ENCODE measurements at regions not wholly inside any gene's neighbourhood (a gene's known extent, or its start where the extent isn't known, plus 50 kb on each side); places are given as distances from the start of the nearest gene placed in this dataset.

DNA sequence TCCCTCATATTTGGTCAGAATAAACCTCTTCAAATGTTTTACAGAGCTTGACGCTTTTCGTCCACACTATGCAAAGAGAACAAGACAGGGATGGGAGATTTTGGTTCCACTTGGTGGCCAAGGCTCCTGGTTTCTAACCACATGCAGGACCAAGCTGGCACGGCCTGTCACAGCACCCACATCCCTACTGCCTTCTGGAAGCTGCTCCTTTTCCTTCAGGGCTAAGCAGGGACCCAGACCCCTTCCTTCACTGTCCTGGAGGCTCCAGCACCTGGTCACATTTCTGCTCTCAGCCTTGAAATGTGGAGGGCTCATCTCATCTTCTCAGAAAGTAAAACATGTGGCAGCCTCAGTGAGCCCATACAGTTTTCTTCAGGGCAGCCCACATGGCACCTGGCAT is 50.4 kb upstream of the ARHGEF7 start:
- WGBS, 2 donors (ENCODE audit: extremely low coverage in 2 of 2, insufficient read length in 2 of 2, insufficient replicate concordance in 1 of 2), result no CpG with 5 or more reads among the region's 3 CpGs
- Histone ChIP-seq H3K9me3 (replicated peaks in 1 of 2; ENCODE audit: control insufficient read depth in 2 of 2, insufficient read depth in 1 of 2, low read depth in 1 of 2, low read length in 2 of 2) (no peaks in the 10 kb centered on the region), H3K9ac (ENCODE audit: low read depth, low read length, poor library complexity) (no peak overlapping the region), H3K27me3 (ENCODE audit: control insufficient read depth in 3 of 3, insufficient read depth in 3 of 3, low read depth in 1 of 3, low read length in 3 of 3) (peaks cover 0 to 53% (median 10%) of the 10 kb centered on the region in 3 experiments), H2BK15ac (ENCODE audit: low read length) (no peak overlapping the region), H2AFZ (ENCODE audit: low read length) (no peak overlapping the region), H3K18ac (ENCODE audit: low read length) (no peak overlapping the region), H2BK120ac (ENCODE audit: low read depth, low read length) (no peak overlapping the region), H3K4me3 (ENCODE audit: low read length in 2 of 2) (no peak overlapping the region), H3K4me1 (ENCODE audit: control insufficient read depth in 2 of 2, insufficient read depth in 1 of 2, low read depth in 1 of 2, low read length in 2 of 2) (peaks cover 0 to 3% of the 10 kb centered on the region in 2 donors), H3K27ac (replicated peaks; ENCODE audit: low read length) (no peak overlapping the region), H4K8ac (ENCODE audit: low read depth, low read length) (no peak overlapping the region), H3K23ac (ENCODE audit: low read depth, low read length, poor library complexity) (no peak overlapping the region), H2BK5ac (ENCODE audit: low read length) (no peak overlapping the region), H3K4ac (ENCODE audit: low read length) (no peak overlapping the region), H3K79me1 (ENCODE audit: low read depth, low read length) (no peaks in the 10 kb centered on the region), H3K14ac (ENCODE audit: low read length) (no peak overlapping the region), H3K36me3 (replicated peaks in 1 of 2; ENCODE audit: control insufficient read depth in 2 of 2, insufficient read depth in 2 of 2, low read length in 2 of 2) (no peaks in the 10 kb centered on the region), H2AK5ac (ENCODE audit: low read depth, low read length) (no peak overlapping the region), H3K4me2 (ENCODE audit: insufficient read depth, low read length, poor library complexity, severe bottlenecking) (no peak overlapping the region), H4K91ac (ENCODE audit: low read depth, low read length, poor library complexity) (no peak overlapping the region), H2BK12ac (ENCODE audit: low read length) (no peak overlapping the region)
- no peak for DNase-seq (ENCODE audit: low spot score)

DNA sequence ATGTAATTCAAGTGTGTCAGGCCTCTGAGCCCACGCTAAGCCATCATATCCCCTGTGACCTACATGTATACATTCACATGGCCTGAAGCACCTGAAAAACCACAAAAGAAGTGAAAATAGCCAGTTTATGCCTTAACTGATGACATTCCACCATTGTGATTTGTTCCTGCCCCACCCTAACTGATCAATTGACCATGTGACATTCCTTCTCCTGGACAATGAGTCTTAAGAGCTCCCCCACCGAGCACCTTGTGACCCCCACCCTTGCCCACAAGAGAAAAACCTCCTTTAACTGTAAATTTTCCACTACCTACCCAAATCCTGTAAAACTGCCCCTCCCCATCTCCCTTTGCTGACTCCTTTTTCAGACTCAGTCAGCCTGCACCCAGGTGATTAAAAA is 52.1 kb upstream of the ARHGEF7 start:
- Histone ChIP-seq H3K27me3 (ENCODE audit: control insufficient read depth in 3 of 3, insufficient read depth in 3 of 3, low read depth in 1 of 3, low read length in 3 of 3) (peaks cover 0 to 48% (median 10%) of the 10 kb centered on the region in 3 experiments), H3K4ac (ENCODE audit: low read length) (no peak overlapping the region), H2BK5ac (ENCODE audit: low read length) (no peak overlapping the region), H2BK15ac (ENCODE audit: low read length) (no peak overlapping the region), H3K36me3 (replicated peaks in 1 of 2; ENCODE audit: control insufficient read depth in 2 of 2, insufficient read depth in 2 of 2, low read length in 2 of 2) (no peaks in the 10 kb centered on the region), H2BK120ac (ENCODE audit: low read depth, low read length) (no peak overlapping the region), H3K18ac (ENCODE audit: low read length) (no peak overlapping the region), H2AFZ (ENCODE audit: low read length) (no peak overlapping the region), H2BK12ac (ENCODE audit: low read length) (no peak overlapping the region), H3K4me1 (ENCODE audit: control insufficient read depth in 2 of 2, insufficient read depth in 1 of 2, low read depth in 1 of 2, low read length in 2 of 2) (peaks cover 2 to 3% of the 10 kb centered on the region in 2 donors), H3K27ac (replicated peaks; ENCODE audit: low read length) (no peak overlapping the region), H3K9me3 (replicated peaks in 1 of 2; ENCODE audit: control insufficient read depth in 2 of 2, insufficient read depth in 1 of 2, low read depth in 1 of 2, low read length in 2 of 2) (peaks cover 0 to 6% of the 10 kb centered on the region in 2 donors), H3K23ac (ENCODE audit: low read depth, low read length, poor library complexity) (no peak overlapping the region), H3K14ac (ENCODE audit: low read length) (no peak overlapping the region), H3K4me2 (ENCODE audit: insufficient read depth, low read length, poor library complexity, severe bottlenecking) (no peak overlapping the region), H3K9ac (ENCODE audit: low read depth, low read length, poor library complexity) (no peak overlapping the region), H4K8ac (ENCODE audit: low read depth, low read length) (no peak overlapping the region), H4K91ac (ENCODE audit: low read depth, low read length, poor library complexity) (no peak overlapping the region), H2AK5ac (ENCODE audit: low read depth, low read length) (no peak overlapping the region), H3K4me3 (ENCODE audit: low read length in 2 of 2) (no peak overlapping the region), H3K79me1 (ENCODE audit: low read depth, low read length) (no peaks in the 10 kb centered on the region)
- no peak for DNase-seq (ENCODE audit: low spot score)
- no CpG with 5 or more reads among the region's 2 CpGs for WGBS, 2 donors (ENCODE audit: extremely low coverage in 2 of 2, insufficient read length in 2 of 2, insufficient replicate concordance in 1 of 2)

DNA sequence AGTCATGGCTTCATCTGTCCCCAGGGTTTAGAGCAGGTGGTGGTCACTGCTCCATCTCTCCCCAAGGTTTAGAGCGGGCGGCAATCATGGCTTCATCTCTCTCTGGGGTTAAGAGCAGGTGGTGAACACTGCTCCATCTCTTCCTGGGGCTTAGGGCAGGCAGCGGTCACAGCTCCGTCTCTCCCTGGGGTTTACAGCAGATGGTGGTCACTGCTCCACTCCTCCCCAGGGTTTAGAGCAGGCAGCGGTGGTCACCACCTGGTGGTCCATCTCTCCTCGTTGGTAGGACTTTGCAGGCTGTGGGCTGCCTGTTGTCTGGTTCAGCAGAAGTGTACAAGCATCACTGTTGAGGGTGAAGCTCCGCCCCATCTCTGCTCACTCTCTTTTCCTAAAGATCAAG is 52.8 kb upstream of the ARHGEF7 start:
- no peak overlapping the region for H2BK5ac ChIP-seq (ENCODE audit: low read length)
- H3K4me2 ChIP-seq (ENCODE audit: insufficient read depth, low read length, poor library complexity, severe bottlenecking), result no peak overlapping the region
- H3K4me3 ChIP-seq (ENCODE audit: low read length in 2 of 2), result no peak overlapping the region
- no peak overlapping the region for H2AFZ ChIP-seq (ENCODE audit: low read length)
- H3K27me3 ChIP-seq (ENCODE audit: control insufficient read depth in 3 of 3, insufficient read depth in 3 of 3, low read depth in 1 of 3, low read length in 3 of 3), result peaks cover 0 to 45% (median 7%) of the 10 kb centered on the region in 3 experiments
- H3K4me1 ChIP-seq (ENCODE audit: control insufficient read depth in 2 of 2, insufficient read depth in 1 of 2, low read depth in 1 of 2, low read length in 2 of 2), result peaks cover under 1 to 2% of the 10 kb centered on the region in 2 donors
- peak overlapping the region; percentile 81 for H2AK5ac ChIP-seq (ENCODE audit: low read depth, low read length)
- H3K23ac ChIP-seq (ENCODE audit: low read depth, low read length, poor library complexity), result peak overlapping the region; percentile 81
- H4K91ac ChIP-seq (ENCODE audit: low read depth, low read length, poor library complexity), result peak overlapping the region; percentile 78
- H3K27ac ChIP-seq (replicated peaks; ENCODE audit: low read length), result no peak overlapping the region
- H3K36me3 ChIP-seq (replicated peaks in 1 of 2; ENCODE audit: control insufficient read depth in 2 of 2, insufficient read depth in 2 of 2, low read length in 2 of 2), result no peaks in the 10 kb centered on the region
- peak overlapping the region; percentile 72 for H4K8ac ChIP-seq (ENCODE audit: low read depth, low read length)
- H3K14ac ChIP-seq (ENCODE audit: low read length), result peak overlapping the region; percentile 44
- no peak overlapping the region for H3K9ac ChIP-seq (ENCODE audit: low read depth, low read length, poor library complexity)
- peak overlapping the region; percentile 66 for H3K18ac ChIP-seq (ENCODE audit: low read length)
- H3K4ac ChIP-seq (ENCODE audit: low read length), result no peak overlapping the region
- no peaks in the 10 kb centered on the region for H3K79me1 ChIP-seq (ENCODE audit: low read depth, low read length)
- H2BK15ac ChIP-seq (ENCODE audit: low read length), result peak overlapping the region; percentile 17
- no peak for DNase-seq (ENCODE audit: low spot score)
- H3K9me3 ChIP-seq (replicated peaks in 1 of 2; ENCODE audit: control insufficient read depth in 2 of 2, insufficient read depth in 1 of 2, low read depth in 1 of 2, low read length in 2 of 2), result peaks cover 0 to 6% of the 10 kb centered on the region in 2 donors
- no peak overlapping the region for H2BK120ac ChIP-seq (ENCODE audit: low read depth, low read length)
- H2BK12ac ChIP-seq (ENCODE audit: low read length), result no peak overlapping the region
- WGBS, 2 donors (ENCODE audit: extremely low coverage in 2 of 2, insufficient read length in 2 of 2, insufficient replicate concordance in 1 of 2), result no CpG with 5 or more reads among the region's 7 CpGs

DNA sequence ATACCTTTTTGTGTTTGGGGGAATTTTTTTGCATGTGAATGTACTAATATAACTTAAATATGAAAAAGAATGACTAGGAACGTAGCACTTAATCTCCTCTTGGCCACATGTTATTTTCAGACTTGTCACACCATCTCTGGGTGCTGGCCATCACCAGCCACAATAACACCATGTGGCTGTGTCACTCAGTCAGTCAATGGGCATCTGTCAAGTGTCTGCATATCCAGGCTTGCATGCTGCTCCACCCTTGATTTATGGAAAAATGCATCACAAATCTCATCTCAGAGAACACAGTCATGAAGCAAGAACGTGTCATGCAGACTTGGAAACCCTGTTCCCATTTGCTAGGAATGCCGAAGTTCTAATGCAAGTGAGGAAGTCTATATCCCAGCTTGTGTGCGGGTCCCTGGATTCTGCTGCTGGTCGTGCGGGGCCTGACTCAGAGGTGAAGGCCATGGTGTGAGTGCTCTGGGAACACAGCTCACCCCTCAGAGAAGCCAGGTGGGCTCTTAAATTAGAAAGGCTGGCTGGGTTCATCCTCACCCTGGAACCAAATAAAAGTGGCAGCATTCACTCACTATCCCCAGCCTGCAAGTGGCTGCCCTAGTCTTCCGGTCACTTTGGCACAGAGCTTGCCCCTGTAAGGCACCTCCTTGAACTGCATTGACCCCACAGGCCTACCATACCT is 53.6 kb upstream of the ARHGEF7 start:
- Histone ChIP-seq H2BK15ac (ENCODE audit: low read length) (no peak overlapping the region), H4K91ac (ENCODE audit: low read depth, low read length, poor library complexity) (no peak overlapping the region), H3K27ac (replicated peaks; ENCODE audit: low read length) (no peak overlapping the region), H3K79me1 (ENCODE audit: low read depth, low read length) (no peaks in the 10 kb centered on the region), H3K9me3 (replicated peaks in 1 of 2; ENCODE audit: control insufficient read depth in 2 of 2, insufficient read depth in 1 of 2, low read depth in 1 of 2, low read length in 2 of 2) (peaks cover 0 to 6% of the 10 kb centered on the region in 2 donors), H2AK5ac (ENCODE audit: low read depth, low read length) (no peak overlapping the region), H2BK5ac (ENCODE audit: low read length) (no peak overlapping the region), H3K4me1 (ENCODE audit: control insufficient read depth in 2 of 2, insufficient read depth in 1 of 2, low read depth in 1 of 2, low read length in 2 of 2) (peaks cover 0 to 2% of the 10 kb centered on the region in 2 donors), H3K27me3 (ENCODE audit: control insufficient read depth in 3 of 3, insufficient read depth in 3 of 3, low read depth in 1 of 3, low read length in 3 of 3) (peaks cover 0 to 38% (median 2%) of the 10 kb centered on the region in 3 experiments), H2BK120ac (ENCODE audit: low read depth, low read length) (no peak overlapping the region), H3K9ac (ENCODE audit: low read depth, low read length, poor library complexity) (no peak overlapping the region), H4K8ac (ENCODE audit: low read depth, low read length) (no peak overlapping the region), H2AFZ (ENCODE audit: low read length) (no peak overlapping the region), H3K18ac (ENCODE audit: low read length) (no peak overlapping the region), H3K36me3 (replicated peaks in 1 of 2; ENCODE audit: control insufficient read depth in 2 of 2, insufficient read depth in 2 of 2, low read length in 2 of 2) (no peaks in the 10 kb centered on the region), H3K23ac (ENCODE audit: low read depth, low read length, poor library complexity) (no peak overlapping the region), H3K4me3 (ENCODE audit: low read length in 2 of 2) (no peak overlapping the region), H3K14ac (ENCODE audit: low read length) (peak overlapping the region; percentile 44), H3K4ac (ENCODE audit: low read length) (no peak overlapping the region), H3K4me2 (ENCODE audit: insufficient read depth, low read length, poor library complexity, severe bottlenecking) (no peak overlapping the region), H2BK12ac (ENCODE audit: low read length) (no peak overlapping the region)
- no CpG with 5 or more reads among the region's 7 CpGs for WGBS, 2 donors (ENCODE audit: extremely low coverage in 2 of 2, insufficient read length in 2 of 2, insufficient replicate concordance in 1 of 2)
- no peak for DNase-seq (ENCODE audit: low spot score)

All from neuronal stem cell (in vitro differentiated cells).